ENCODE measurements at regions not wholly inside any gene's neighbourhood (a gene's known extent, or its start where the extent isn't known, plus 50 kb on each side); places are given as distances from the start of the nearest gene placed in this dataset.

DNA sequence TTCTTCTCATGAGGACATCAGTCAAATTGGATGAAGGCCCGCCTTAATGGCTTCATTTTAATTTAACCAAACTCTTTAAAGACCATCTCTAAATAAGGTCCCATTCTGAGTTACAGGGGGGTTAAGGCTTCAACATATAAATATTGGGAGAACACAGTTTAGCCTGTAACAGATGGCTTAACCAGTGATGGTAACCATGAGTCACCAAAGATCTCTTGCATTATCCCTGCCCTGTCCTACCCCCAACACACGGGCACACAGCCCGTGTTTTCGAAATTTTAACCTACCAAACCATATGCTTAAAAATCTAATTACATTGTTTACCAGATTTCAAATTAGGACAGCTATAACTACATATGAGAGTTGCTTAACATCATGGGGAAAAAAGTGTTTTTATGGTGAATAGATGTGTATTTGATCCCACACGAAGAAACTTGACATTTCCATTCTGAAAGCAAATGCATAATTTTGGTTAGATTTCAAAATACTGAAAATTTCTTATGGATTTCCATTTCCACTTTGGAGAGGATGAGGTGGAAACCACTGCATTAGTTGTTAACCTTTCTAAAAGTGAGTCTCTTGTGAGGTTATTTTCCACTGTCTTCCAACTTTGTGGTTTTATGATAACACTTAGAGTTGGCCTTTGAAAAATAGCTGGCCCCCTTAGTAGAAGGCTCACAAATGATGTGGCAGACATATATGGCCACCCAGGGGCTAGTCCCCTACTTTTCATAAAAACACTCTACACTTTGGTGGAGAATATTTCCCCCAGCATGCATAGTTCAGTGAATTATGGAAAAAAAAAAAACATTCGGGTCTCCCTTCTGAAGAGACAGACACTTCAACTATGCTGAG, 849.3 kb downstream of the TLE1 start:
- SMC1A ChIA-PET (ENCODE audit: uncharacterized antibody, unreplicated experiment) = interaction anchor here (0.6 to 1.8 kb wide), 7 partner anchors 29 to 1842 kb away, joined by 3 to 6 read pairs (median 4); no protein-coding TSS in a partner anchor
- intact Hi-C loops (cut with micrococcal nuclease; ENCODE audit: unreplicated experiment) (no loop called here), in situ Hi-C loops (cut with MboI) (no loop called here)
- H3K4me2 ChIP-seq (ENCODE audit: control insufficient read depth, insufficient read depth) = no peak overlapping the region
- H3K9me3 ChIP-seq (replicated peaks; ENCODE audit: control insufficient read depth, insufficient read depth, low read length) = no peaks in the 10 kb centered on the region
- POLR2A ChIA-PET = interaction anchor here (0.6 kb wide), 1 partner anchor 90 kb away, joined by 3 read pairs; no protein-coding TSS in a partner anchor
- no peaks in the 10 kb centered on the region for H4K20me1 ChIP-seq (ENCODE audit: control insufficient read depth, insufficient read depth)
- no peak overlapping the region for H3K4me3 ChIP-seq
- no TSS peak for BruUV-seq (replicated peaks)
- H3K27me3 ChIP-seq (replicated peaks in 1 of 2; ENCODE audit: control insufficient read depth in 2 of 2, insufficient read depth in 2 of 2, low read length in 1 of 2) = no peaks in the 10 kb centered on the region
- DNase-seq (ENCODE audit: low read depth, low spot score) (no peak), ATAC-seq (no peak), FAIRE-seq (no peak)
- H3K9ac ChIP-seq (ENCODE audit: control insufficient read depth, insufficient read depth, low read length) = no peak overlapping the region
- no peak for TF ChIP-seq USF1 (IDR thresholded peaks at IDR 0.05; ENCODE audit: borderline replicate concordance, extremely low read length, insufficient read depth, low read depth, low read length)
- TF ChIP-seq RAD51 (IDR thresholded peaks at IDR 0.05) = no peak
- TF ChIP-seq POLR2A (IDR thresholded peaks at IDR 0.05; ENCODE audit: low read depth, low read length) = no peak
- TF ChIP-seq, protein P1, sequence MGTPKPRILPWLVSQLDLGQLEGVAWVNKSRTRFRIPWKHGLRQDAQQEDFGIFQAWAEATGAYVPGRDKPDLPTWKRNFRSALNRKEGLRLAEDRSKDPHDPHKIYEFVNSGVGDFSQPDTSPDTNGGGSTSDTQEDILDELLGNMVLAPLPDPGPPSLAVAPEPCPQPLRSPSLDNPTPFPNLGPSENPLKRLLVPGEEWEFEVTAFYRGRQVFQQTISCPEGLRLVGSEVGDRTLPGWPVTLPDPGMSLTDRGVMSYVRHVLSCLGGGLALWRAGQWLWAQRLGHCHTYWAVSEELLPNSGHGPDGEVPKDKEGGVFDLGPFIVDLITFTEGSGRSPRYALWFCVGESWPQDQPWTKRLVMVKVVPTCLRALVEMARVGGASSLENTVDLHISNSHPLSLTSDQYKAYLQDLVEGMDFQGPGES (IDR thresholded peaks at IDR 0.05) = no peak
- TF ChIP-seq, protein P2, sequence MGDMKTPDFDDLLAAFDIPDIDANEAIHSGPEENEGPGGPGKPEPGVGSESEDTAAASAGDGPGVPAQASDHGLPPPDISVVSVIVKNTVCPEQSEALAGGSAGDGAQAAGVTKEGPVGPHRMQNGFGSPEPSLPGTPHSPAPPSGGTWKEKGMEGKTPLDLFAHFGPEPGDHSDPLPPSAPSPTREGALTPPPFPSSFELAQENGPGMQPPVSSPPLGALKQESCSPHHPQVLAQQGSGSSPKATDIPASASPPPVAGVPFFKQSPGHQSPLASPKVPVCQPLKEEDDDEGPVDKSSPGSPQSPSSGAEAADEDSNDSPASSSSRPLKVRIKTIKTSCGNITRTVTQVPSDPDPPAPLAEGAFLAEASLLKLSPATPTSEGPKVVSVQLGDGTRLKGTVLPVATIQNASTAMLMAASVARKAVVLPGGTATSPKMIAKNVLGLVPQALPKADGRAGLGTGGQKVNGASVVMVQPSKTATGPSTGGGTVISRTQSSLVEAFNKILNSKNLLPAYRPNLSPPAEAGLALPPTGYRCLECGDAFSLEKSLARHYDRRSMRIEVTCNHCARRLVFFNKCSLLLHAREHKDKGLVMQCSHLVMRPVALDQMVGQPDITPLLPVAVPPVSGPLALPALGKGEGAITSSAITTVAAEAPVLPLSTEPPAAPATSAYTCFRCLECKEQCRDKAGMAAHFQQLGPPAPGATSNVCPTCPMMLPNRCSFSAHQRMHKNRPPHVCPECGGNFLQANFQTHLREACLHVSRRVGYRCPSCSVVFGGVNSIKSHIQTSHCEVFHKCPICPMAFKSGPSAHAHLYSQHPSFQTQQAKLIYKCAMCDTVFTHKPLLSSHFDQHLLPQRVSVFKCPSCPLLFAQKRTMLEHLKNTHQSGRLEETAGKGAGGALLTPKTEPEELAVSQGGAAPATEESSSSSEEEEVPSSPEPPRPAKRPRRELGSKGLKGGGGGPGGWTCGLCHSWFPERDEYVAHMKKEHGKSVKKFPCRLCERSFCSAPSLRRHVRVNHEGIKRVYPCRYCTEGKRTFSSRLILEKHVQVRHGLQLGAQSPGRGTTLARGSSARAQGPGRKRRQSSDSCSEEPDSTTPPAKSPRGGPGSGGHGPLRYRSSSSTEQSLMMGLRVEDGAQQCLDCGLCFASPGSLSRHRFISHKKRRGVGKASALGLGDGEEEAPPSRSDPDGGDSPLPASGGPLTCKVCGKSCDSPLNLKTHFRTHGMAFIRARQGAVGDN (IDR thresholded peaks at IDR 0.05) = no peak
- TF ChIP-seq BCLAF1 (IDR thresholded peaks at IDR 0.05) = no peak
- TF ChIP-seq MYB (IDR thresholded peaks at IDR 0.05; ENCODE audit: borderline replicate concordance, low read depth, low read length) = no peak
- no peak for TF ChIP-seq KAT2A (conservative IDR thresholded peaks at IDR 0.05; ENCODE audit: control insufficient read depth, low read depth, low read length)
- no peak for TF ChIP-seq MTA2 (IDR thresholded peaks at IDR 0.05; ENCODE audit: low read depth)
- 19% methylated on average over 6 of the region's 6 CpGs for WGBS (ENCODE audit: insufficient coverage, insufficient replicate concordance, low lambda C conversion rate, missing lambda C conversion rate)
- H3K36me3 ChIP-seq (ENCODE audit: control insufficient read depth in 2 of 2, insufficient read depth in 2 of 2, low read length in 1 of 2) = no peaks in the 10 kb centered on the region
- CTCF ChIA-PET = interaction anchor here (0.7 to 0.9 kb wide), 2 partner anchors 11 to 48 kb away, joined by 3 read pairs; no protein-coding TSS in a partner anchor
- RAD21 ChIA-PET (ENCODE audit: unreplicated experiment) = interaction anchor here (0.7 to 3.9 kb wide), 3 partner anchors 36 to 1515 kb away, joined by 3 to 17 read pairs (median 4); no protein-coding TSS in a partner anchor
- no peaks in the 10 kb centered on the region for H3K4me1 ChIP-seq (ENCODE audit: control insufficient read depth, insufficient read depth, low read length)
- no peaks in the 10 kb centered on the region for H3K79me2 ChIP-seq (ENCODE audit: control insufficient read depth, insufficient read depth, low read length)
- H2AFZ ChIP-seq (ENCODE audit: control insufficient read depth, low read depth, low read length) = no peak overlapping the region
- no peak overlapping the region for H3K27ac ChIP-seq (ENCODE audit: control insufficient read depth, insufficient read depth)

Measured in GM12878 (cell line).